CD4-positive, alpha-beta T cell treated with Interleukin-2 at 100 ng/mL for 4 hours (primary cell): ENCODE measurements at regions not wholly inside any gene's neighbourhood (a gene's known extent, or its start where the extent isn't known, plus 50 kb on each side); places are given as distances from the start of the nearest gene placed in this dataset.
"Not testable (repeated sequence)": the region's sequence is repeated elsewhere in the genome, so short reads cannot be mapped to it uniquely, and the experiment has no call there.

Experiments used
- DNase-seq: peaks from one replicate; pipeline ENCODE4 v3.0.0-alpha.2; 2020; ENCODE audit warnings: low spot score

DNA sequence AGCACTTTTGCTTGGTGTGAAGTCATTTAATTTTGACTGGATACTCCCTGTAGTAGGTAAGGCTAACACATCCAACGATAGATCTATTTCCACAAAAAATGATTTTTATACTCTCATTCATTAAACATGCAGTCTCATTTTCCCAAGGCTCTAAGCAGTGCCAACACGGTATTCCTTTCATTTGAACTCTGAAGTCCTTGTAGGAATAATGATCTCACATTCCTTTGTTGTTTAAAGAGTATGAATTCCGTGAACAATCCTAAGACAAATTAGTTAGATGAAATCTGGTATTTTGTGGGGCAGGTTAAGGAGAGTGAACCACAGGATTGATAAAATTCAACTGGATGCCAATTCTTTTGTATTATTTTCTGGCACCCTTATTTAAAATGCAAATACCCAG is 66.6 kb downstream of the LACC1 start:
- DNase-seq = no peak

DNA sequence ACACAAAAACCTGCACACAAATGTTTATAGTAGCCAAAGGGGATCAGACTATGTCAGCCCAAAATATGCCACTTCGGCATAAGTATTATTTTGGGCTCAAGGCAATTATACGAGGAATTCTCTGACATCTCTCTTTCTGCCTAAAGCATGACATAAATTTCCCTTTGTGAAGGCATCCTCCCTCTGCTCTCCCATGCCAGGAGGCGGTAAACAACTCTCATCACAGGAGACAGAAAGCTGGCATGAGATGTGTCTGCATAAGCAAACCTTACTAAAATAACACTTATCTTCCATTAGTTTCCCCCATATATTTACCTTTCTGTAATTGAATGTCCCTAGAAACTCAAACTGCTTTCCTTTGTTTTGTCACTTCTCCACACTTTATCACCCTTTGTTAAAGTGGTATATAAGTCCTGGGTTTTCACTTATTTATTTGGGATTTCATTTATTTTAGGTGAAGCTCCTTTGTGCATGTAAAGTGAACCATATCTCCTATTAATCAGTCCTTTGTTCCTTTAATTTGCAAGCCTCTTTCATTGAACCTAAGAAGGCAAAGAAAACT is 68.3 kb downstream of the LACC1 start:
- DNase-seq = no peak

- DNase-seq = no peak
These were observed 73.7 kb downstream of the LACC1 start for GRCh38 chr13:43953370-43953769.

DNA sequence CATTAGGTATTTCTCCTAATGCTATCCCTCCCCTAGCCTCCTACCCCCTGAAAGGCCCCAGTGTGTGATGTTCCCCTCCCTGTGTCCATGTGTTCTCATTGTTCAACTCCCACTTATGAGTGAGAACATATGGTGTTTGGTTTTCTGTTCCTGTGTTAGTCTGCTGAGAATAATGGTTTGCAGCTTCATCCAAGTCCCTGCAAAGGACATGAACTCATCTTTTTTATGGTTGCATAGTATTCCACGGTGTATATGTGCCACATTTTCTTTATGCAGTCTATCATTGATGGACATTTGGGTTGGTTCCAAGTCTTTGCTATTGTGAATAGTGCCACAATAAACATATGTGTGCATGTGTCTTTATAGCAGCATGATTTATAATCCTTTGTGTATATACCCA is 77.3 kb downstream of the LACC1 start:
- not testable (repeated sequence) for DNase-seq

- no peak for DNase-seq
These were observed 79.6 kb downstream of the LACC1 start for GRCh38 chr13:43959291-43959690.

DNA sequence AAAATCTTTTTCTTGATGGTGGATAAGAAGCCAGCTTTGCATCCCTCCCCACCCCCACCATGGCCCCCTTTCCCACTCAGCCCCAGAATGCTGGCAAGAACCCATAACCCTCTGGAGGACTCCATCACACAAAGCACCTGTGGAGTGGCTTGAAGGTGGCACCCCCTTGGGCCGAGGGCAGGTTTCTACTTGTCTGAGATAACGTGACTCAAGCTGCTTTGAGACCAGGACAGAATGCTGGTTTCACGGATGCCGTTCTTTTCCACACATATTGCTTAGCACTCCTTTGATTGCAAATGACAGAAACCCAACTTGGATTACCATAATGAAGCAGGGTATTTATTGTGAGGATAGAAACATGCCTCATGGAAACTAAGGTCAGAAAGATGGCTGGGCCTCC is 82.2 kb downstream of the LACC1 start:
- DNase-seq = no peak

- no peak for DNase-seq
These were observed 84.0 kb downstream of the LACC1 start for GRCh38 chr13:43963726-43964125.

DNA sequence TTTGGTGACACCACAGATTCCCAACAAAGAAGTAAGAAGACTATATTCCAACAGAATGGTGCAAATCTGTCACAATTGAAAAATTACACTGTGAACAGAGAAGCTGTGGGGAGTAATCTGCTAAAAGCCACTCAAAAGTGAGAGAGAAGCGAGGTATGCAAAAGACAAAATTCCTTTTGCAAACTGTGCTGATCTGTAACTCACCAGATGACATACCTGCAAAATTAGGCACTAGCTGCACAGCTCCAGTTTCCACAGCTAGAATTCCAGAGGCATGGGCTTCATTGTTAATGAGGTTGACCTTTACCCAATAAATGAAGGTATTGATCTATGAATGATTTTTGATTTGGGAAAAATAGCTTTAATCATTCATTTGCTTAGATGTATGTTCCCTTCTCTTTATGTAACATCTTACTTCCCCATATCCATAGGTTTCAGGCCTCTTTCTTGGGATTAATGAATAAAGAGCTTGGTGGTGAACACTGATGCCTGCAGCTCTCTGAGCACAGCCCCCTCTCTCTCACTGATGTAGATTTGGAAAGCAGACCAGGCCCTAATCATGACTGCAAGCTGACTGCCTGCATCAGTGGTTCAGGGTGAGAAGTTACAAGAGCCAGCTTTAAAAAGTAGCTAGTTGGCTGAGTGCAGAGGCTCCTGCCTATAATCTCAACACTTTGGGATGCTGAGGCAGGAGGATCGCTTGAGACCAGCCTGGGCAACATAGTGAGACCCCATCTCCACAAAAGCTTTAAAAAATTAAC is 85.2 kb downstream of the LACC1 start:
- DNase-seq = no peak

DNA sequence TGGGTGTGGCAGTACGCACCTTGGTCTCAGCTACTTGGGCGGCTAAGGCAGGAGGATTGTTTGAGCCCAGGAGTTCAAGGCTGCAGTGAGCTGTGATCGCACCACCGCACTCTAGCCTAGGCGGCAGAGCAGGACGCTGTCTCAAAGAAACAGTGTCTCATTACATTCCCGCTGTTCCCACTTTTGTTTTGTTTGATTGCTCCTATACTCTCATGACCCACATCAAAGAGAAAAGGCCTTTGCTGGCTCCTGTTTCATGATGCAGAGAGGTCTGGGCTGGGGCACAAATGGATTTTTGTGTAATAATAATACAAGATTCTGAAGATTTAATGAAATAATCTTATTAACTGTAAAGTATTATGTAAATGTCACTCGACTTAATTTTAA is 85.7 kb downstream of the LACC1 start:
- DNase-seq = no peak

DNA sequence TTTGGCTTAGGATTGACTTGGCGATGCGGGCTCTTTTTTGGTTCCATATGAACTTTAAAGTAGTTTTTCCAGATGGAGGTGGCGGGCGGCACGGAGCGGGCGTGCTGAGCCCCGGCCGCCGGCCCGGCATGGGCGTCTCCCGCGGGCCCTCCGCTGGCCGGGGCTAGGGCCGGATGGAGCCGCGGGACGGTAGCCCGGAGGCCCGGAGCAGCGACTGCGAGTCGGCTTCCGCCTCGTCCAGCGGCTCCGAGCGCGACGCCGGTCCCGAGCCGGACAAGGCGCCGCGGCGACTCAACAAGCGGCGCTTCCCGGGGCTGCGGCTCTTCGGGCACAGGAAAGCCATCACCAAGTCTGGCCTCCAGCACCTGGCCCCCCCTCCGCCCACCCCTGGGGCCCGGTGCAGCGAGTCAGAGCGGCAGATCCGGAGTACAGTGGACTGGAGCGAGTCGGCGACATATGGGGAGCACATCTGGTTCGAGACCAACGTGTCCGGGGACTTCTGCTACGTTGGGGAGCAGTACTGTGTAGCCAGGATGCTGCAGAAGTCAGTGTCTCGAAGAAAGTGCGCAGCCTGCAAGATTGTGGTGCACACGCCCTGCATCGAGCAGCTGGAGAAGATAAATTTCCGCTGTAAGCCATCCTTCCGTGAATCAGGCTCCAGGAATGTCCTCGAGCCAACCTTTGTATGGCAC is 88.7 kb downstream of the LACC1 start:
- DNase-seq = not testable (repeated sequence)

DNA sequence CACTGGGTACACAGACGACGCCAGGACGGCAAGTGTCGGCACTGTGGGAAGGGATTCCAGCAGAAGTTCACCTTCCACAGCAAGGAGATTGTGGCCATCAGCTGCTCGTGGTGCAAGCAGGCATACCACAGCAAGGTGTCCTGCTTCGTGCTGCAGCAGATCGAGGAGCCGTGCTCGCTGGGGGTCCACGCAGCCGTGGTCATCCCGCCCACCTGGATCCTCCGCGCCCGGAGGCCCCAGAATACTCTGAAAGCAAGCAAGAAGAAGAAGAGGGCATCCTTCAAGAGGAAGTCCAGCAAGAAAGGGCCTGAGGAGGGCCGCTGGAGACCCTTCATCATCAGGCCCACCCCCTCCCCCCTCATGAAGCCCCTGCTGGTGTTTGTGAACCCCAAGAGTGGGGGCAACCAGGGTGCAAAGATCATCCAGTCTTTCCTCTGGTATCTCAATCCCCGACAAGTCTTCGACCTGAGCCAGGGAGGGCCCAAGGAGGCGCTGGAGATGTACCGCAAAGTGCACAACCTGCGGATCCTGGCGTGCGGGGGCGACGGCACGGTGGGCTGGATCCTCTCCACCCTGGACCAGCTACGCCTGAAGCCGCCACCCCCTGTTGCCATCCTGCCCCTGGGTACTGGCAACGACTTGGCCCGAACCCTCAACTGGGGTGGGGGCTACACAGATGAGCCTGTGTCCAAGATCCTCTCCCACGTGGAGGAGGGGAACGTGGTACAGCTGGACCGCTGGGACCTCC is 89.4 kb downstream of the LACC1 start:
- DNase-seq = not testable (repeated sequence)

- not testable (repeated sequence) for DNase-seq
These were observed 90.2 kb downstream of the LACC1 start for GRCh38 chr13:43969919-43970318.

GRCh38 chr13:43970520-43971242 is 91.0 kb downstream of the LACC1 start:
- not testable (repeated sequence) for DNase-seq

GRCh38 chr13:43971324-43971723 is 91.6 kb downstream of the LACC1 start:
- not testable (repeated sequence) for DNase-seq

GRCh38 chr13:43977911-43978310 is 98.2 kb downstream of the LACC1 start:
- no peak for DNase-seq

GRCh38 chr13:43978688-43979087 is 99.0 kb downstream of the LACC1 start:
- no peak for DNase-seq

- DNase-seq = no peak
These were observed 99.8 kb downstream of the LACC1 start for GRCh38 chr13:43979492-43979891.

GRCh38 chr13:43980587-43980986 is 100.9 kb downstream of the LACC1 start:
- DNase-seq = no peak

- DNase-seq = no peak
These were observed 101.4 kb downstream of the LACC1 start for GRCh38 chr13:43981091-43981490.

DNA sequence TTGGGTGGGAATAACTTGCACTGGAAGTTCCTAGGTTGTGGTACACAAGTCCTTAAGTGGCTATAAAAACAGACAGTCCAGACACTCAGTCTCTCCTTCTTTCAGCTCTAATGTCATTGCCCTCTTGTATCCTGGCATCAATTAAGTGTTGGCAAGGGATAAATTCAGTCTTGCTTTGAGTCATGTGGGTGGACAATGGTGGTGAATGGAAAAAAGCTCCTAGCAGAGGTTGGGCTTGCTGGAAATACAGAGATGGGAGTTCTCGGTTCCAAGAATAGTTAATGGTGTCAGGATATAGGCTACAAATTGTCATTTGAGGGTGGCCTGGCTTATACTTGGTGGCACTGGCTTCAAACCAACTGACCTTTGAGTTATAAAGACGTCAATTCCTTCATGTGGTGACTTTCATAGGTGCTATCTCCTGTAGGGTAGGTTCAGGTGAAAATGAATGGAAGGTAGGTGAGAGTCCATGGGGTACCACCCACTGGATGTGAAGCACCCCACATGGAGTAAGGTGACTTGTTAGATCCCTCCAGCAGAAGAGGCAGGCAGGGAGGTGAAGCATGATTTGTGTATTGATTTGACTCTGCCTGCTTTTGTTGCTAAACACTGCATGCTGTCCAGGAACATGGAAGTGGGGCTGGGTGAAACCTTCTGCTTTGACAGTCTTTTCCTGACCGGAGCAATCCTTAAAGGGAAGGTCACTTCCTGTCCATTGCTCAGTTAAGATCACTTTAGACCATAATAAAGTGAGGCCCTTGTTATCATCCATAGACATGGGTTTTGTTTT is 102.0 kb downstream of the LACC1 start:
- no peak for DNase-seq

DNA sequence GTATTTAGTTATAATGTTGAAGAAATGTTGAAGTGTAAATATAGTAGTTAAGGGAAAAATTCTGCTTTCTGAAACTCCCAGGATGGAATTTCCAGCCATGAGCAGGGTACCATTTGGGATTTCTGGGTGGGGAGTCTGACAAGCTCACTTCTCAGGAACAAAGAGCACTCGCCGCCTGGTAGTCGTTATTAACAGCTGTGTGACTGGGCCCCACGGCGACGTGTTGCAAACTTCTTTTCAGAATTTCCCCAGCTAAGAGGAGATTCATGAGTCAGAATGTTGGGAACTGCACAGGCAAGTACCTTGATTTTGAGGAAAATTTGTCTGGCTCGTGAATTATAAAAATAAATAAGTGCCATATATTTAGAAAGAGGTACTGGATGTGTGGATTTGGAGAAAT is 103.7 kb downstream of the LACC1 start:
- no peak for DNase-seq
